ENCODE measurements at regions not wholly inside any gene's neighbourhood (a gene's known extent, or its start where the extent isn't known, plus 50 kb on each side); places are given as distances from the start of the nearest gene placed in this dataset.

DNA sequence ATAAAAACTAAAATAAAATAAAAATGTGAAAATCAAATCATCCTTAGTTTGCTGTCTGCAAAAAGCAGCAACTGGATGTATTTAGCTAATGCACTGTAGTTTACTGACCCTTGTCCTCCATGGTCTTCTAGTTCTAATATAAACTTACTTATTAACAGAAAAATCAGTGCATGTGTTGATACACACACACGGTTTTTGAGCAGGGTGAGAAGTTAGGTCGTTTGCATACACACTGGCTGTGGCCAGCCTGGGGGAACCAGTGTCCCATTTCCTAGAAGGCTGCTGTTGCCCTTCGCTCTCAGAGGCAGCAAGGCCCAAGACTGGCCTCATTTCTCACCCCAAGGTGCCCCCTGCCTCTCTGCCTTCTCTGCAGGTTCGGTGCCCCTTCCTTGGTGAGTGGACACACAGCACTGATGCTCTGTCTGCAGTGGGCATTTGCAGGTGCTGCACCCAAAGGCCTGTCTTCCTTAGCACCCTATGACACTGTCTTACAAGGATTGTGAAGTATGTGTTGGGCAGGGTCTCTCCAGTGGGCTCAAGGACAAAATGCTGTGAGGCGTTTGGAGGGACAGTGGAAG lies 168.5 kb downstream of the SCP2D1 start:
- TF ChIP-seq, protein P1, sequence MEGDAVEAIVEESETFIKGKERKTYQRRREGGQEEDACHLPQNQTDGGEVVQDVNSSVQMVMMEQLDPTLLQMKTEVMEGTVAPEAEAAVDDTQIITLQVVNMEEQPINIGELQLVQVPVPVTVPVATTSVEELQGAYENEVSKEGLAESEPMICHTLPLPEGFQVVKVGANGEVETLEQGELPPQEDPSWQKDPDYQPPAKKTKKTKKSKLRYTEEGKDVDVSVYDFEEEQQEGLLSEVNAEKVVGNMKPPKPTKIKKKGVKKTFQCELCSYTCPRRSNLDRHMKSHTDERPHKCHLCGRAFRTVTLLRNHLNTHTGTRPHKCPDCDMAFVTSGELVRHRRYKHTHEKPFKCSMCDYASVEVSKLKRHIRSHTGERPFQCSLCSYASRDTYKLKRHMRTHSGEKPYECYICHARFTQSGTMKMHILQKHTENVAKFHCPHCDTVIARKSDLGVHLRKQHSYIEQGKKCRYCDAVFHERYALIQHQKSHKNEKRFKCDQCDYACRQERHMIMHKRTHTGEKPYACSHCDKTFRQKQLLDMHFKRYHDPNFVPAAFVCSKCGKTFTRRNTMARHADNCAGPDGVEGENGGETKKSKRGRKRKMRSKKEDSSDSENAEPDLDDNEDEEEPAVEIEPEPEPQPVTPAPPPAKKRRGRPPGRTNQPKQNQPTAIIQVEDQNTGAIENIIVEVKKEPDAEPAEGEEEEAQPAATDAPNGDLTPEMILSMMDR (IDR thresholded peaks at IDR 0.05; ENCODE audit: low read depth, low read length) = no peak
- no peak for TF ChIP-seq EZH2phosphoT487 (IDR thresholded peaks at IDR 0.05; ENCODE audit: low read depth)

Data from OCI-LY3 (cell line).